B cell (primary cell): ENCODE measurements at regions not wholly inside any gene's neighbourhood (a gene's known extent, or its start where the extent isn't known, plus 50 kb on each side); places are given as distances from the start of the nearest gene placed in this dataset.

Experiments
- ATAC-seq: fragments of 200-7000 bp; cut with Tn5 transposase; one replicate; pipeline ENCODE4 v1.10.0; 2021; ENCODE audit warnings: low read depth, mild to moderate bottlenecking, moderate number of reproducible peaks, moderate library complexity
- CTCF ChIA-PET: fragments of 350-600 bp; sonication (Branson Sonifier 250); formaldehyde crosslinking; loops from one replicate; lab custom pipeline; 2021; ENCODE audit warnings: antibody characterized with exemption, inconsistent platforms; lab: Charles Lee
- POLR2A ChIA-PET: fragments of 350-600 bp; sonication (Branson Sonifier 250); formaldehyde crosslinking; loops from one replicate; lab custom pipeline; 2021; ENCODE audit warnings: antibody characterized with exemption; lab: Charles Lee
- DNase-seq: peaks from one replicate; pipeline ENCODE4 v3.0.0; 2013
- H2AFZ ChIP-seq: 2 replicates; pipeline ENCODE4 v1.6.1; 2012; ENCODE audit warnings: mild to moderate bottlenecking, low read depth, low read length; ENCODE audit not compliant: insufficient read depth, poor library complexity, severe bottlenecking
- H3K27ac ChIP-seq, 2 donors: 1 replicate in 1 of 2; 2 replicates in 1 of 2; pipeline ENCODE4 v1.5.1; 2012 to 2013; ENCODE audit warnings: low read length in 2 of 2, mild to moderate bottlenecking in 2 of 2, moderate library complexity in 1 of 2
- H3K27me3 ChIP-seq, 4 experiments: fragments of 200-600 bp in 1 of 4; sonication (generic) in 1 of 4; replicated peaks in 1 of 4; 1 replicate in 2 of 4; 2 replicates in 2 of 4; pipeline versions ENCODE4 v1.6.1 to v1.7.0; 2013 to 2016; ENCODE audit warnings: low read length in 3 of 4, mild to moderate bottlenecking in 2 of 4, mixed read lengths in 1 of 4, moderate library complexity in 1 of 4; ENCODE audit not compliant: insufficient read depth in 4 of 4, control insufficient read depth in 3 of 4; ENCODE audit errors: control extremely low read depth in 1 of 4
- H3K36me3 ChIP-seq, 2 experiments: replicated peaks in 1 of 2; 1 replicate in 1 of 2; 2 replicates in 1 of 2; pipeline versions ENCODE4 v1.6.1 to v1.7.1; 2013; ENCODE audit warnings: low read length in 1 of 2; ENCODE audit not compliant: insufficient read depth in 2 of 2, control insufficient read depth in 1 of 2; ENCODE audit errors: control extremely low read depth in 1 of 2, extremely low read depth in 1 of 2
- H3K4me1 ChIP-seq, 2 donors: fragments of 200-600 bp in 1 of 2; sonication (generic) in 1 of 2; 1 replicate in 1 of 2; 2 replicates in 1 of 2; pipeline versions ENCODE4 v1.5.1 to v1.6.1; 2013 to 2017; ENCODE audit warnings: low read length in 2 of 2; ENCODE audit not compliant: control insufficient read depth in 2 of 2, insufficient read depth in 2 of 2
- H3K4me2 ChIP-seq: replicated peaks from 2 replicates; pipeline ENCODE3; 2012; ENCODE audit warnings: mild to moderate bottlenecking, low read depth, low read length; ENCODE audit not compliant: poor library complexity, severe bottlenecking
- H3K4me3 ChIP-seq, 5 experiments: fragments of 200-600 bp in 1 of 5; sonication (generic) in 1 of 5; 1 replicate in 3 of 5; 2 replicates in 2 of 5; pipeline versions ENCODE4 v1.5.1 to v1.7.0; 2011 to 2016; ENCODE audit warnings: low read length in 4 of 5, mild to moderate bottlenecking in 4 of 5, low read depth in 2 of 5, control low read depth in 1 of 5, moderate library complexity in 1 of 5; ENCODE audit not compliant: insufficient read depth in 1 of 5; ENCODE audit errors: control extremely low read depth in 1 of 5, extremely low read depth in 1 of 5
- H3K79me2 ChIP-seq: fragments of 200-600 bp; sonication (generic); one replicate; pipeline ENCODE4 v1.6.0; 2016; ENCODE audit warnings: low read length; ENCODE audit not compliant: control insufficient read depth, insufficient read depth
- H3K9ac ChIP-seq: fragments of 200-600 bp; sonication (generic); 2 replicates; pipeline ENCODE4 v1.6.1; 2017; ENCODE audit warnings: mild to moderate bottlenecking, low read length, moderate library complexity
- H3K9me3 ChIP-seq, 3 donors: one replicate each; pipeline versions ENCODE4 v1.6.1 to v1.7.1; 2013; ENCODE audit warnings: low read length in 2 of 3; ENCODE audit not compliant: control insufficient read depth in 2 of 3, insufficient read depth in 1 of 3; ENCODE audit errors: control extremely low read depth in 1 of 3
- H4K20me1 ChIP-seq: 2 replicates; pipeline ENCODE4 v1.6.0; 2012; ENCODE audit warnings: mild to moderate bottlenecking, low read length; ENCODE audit not compliant: insufficient read depth, control insufficient read depth, poor library complexity, severe bottlenecking
- H3K27ac Mint-ChIP-seq: one replicate; pipeline ENCODE4 v1.8.0; 2021; ENCODE audit warnings: mixed read lengths
- H3K27me3 Mint-ChIP-seq: one replicate; pipeline ENCODE4 v1.8.0; 2021; ENCODE audit warnings: mixed read lengths
- H3K4me1 Mint-ChIP-seq: one replicate; pipeline ENCODE4 v1.8.0; 2021; ENCODE audit warnings: mixed read lengths
- H3K4me3 Mint-ChIP-seq: one replicate; pipeline ENCODE4 v1.8.0; 2021; ENCODE audit warnings: mixed read lengths
- H3K9me3 Mint-ChIP-seq: one replicate; pipeline ENCODE4 v1.8.0; 2022; ENCODE audit warnings: mixed read lengths; ENCODE audit not compliant: insufficient read depth
- CTCF ChIP-seq: fragments of 200-600 bp; IDR thresholded peaks from one replicate; pipeline ENCODE4 v1.8.0; 2022; ENCODE audit warnings: antibody characterized with exemption, mild to moderate bottlenecking
- EZH2 ChIP-seq: IDR thresholded peaks from 2 replicates; pipeline ENCODE4 v1.6.1; 2012; ENCODE audit warnings: borderline replicate concordance, low read depth, mild to moderate bottlenecking, moderate library complexity, low read length; ENCODE audit not compliant: insufficient read depth, poor library complexity, severe bottlenecking
- WGBS: methylation state at CpG from one replicate; pipeline ENCODE4 v1.1.5; 2013; ENCODE audit warnings: missing lambda C conversion rate; ENCODE audit not compliant: insufficient coverage; 5-methylcytosine and 5-hydroxymethylcytosine counted together
- intact Hi-C: fragments of 100-400 bp; cut with micrococcal nuclease; formaldehyde crosslinking; loops from one replicate; pipeline ENCODE4 v1.10.0; 2022

GRCh38 chrX:42392846-42393245 lies 385.1 kb downstream of the PPP1R2C start:
- Histone ChIP-seq H3K4me2 (no peak overlapping the region), H3K27me3 (no peaks in the 10 kb centered on the region), H3K9me3 (no peaks in the 10 kb centered on the region), H2AFZ (no peak overlapping the region), H3K4me3 (no peak overlapping the region), H3K27ac (no peak overlapping the region), H3K4me1 (no peaks in the 10 kb centered on the region), H4K20me1 (no peaks in the 10 kb centered on the region), H3K9ac (no peak overlapping the region), H3K79me2 (no peaks in the 10 kb centered on the region), H3K36me3 (no peaks in the 10 kb centered on the region)
- WGBS = no CpG with 5 or more reads among the region's 1 CpG
- ChIA-PET CTCF (no interaction called here), POLR2A (interaction anchor here (0.6 kb wide), 1 partner anchor 17 kb away, joined by 3 read pairs; no protein-coding TSS in a partner anchor)
- Mint-ChIP-seq H3K4me1 (no peaks in the 10 kb centered on the region), H3K9me3 (no peaks in the 10 kb centered on the region), H3K27ac (no peak overlapping the region), H3K4me3 (no peak overlapping the region), H3K27me3 (no peaks in the 10 kb centered on the region)
- no peak for ATAC-seq
- TF ChIP-seq CTCF (no peak), EZH2 (no peak)
- DNase-seq = no peak
- intact Hi-C loops = no loop called here

- H3K27ac ChIP-seq = no peak overlapping the region
- no peaks in the 10 kb centered on the region for H3K79me2 ChIP-seq
- no peaks in the 10 kb centered on the region for H4K20me1 ChIP-seq
- H3K36me3 ChIP-seq = no peaks in the 10 kb centered on the region
- no peak overlapping the region for H3K4me3 Mint-ChIP-seq
- no peak for ATAC-seq
- ChIA-PET CTCF (no interaction called here), POLR2A (no interaction called here)
- H3K9me3 ChIP-seq = no peaks in the 10 kb centered on the region
- no peaks in the 10 kb centered on the region for H3K4me1 Mint-ChIP-seq
- intact Hi-C loops = no loop called here
- no peak for DNase-seq
- no peak overlapping the region for H2AFZ ChIP-seq
- no peaks in the 10 kb centered on the region for H3K4me1 ChIP-seq
- no peak overlapping the region for H3K4me3 ChIP-seq
- TF ChIP-seq CTCF (no peak), EZH2 (no peak)
- no CpG with 5 or more reads among the region's 2 CpGs for WGBS
- no peaks in the 10 kb centered on the region for H3K27me3 ChIP-seq
- no peaks in the 10 kb centered on the region for H3K9me3 Mint-ChIP-seq
- H3K27me3 Mint-ChIP-seq = no peaks in the 10 kb centered on the region
- H3K27ac Mint-ChIP-seq = no peak overlapping the region
- H3K9ac ChIP-seq = no peak overlapping the region
- no peak overlapping the region for H3K4me2 ChIP-seq
Measured at GRCh38 chrX:42386681-42387080, 391.3 kb downstream of the PPP1R2C start.
